SKM-1 treated with dmso at 0.1 percent for 144 hours (cell line): ENCODE measurements at regions not wholly inside any gene's neighbourhood (a gene's known extent, or its start where the extent isn't known, plus 50 kb on each side); places are given as distances from the start of the nearest gene placed in this dataset.

Experiments
- DNase-seq: peaks from one replicate; lab custom pipeline; 2025; ENCODE audit not compliant: unreplicated experiment; lab: John Stamatoyannopoulos, UW

- no peak for DNase-seq
Observed at GRCh38 chr11:111148121-111148520, 97.4 kb upstream of the POU2AF2 start.

GRCh38 chr11:111137846-111138245 lies 107.7 kb upstream of the POU2AF2 start:
- no peak for DNase-seq

- DNase-seq = no peak
Observed at GRCh38 chr11:111135778-111136570, 109.6 kb upstream of the POU2AF2 start.

- no peak for DNase-seq
Observed at GRCh38 chr11:111135101-111135500, 110.4 kb upstream of the POU2AF2 start.

- no peak for DNase-seq
Observed at GRCh38 chr11:111128076-111128870, 117.3 kb upstream of the POU2AF2 start.

GRCh38 chr11:111124724-111125123 lies 120.8 kb upstream of the POU2AF2 start:
- DNase-seq = no peak

- no peak for DNase-seq
Observed at GRCh38 chr11:111123463-111124398, 121.8 kb upstream of the POU2AF2 start.

- no peak for DNase-seq
Observed at GRCh38 chr11:111120696-111121302, 124.7 kb upstream of the POU2AF2 start.

- no peak for DNase-seq
Observed at GRCh38 chr11:111120161-111120560, 125.4 kb upstream of the POU2AF2 start.

GRCh38 chr11:111119751-111120150 lies 125.8 kb upstream of the POU2AF2 start:
- no peak for DNase-seq

- DNase-seq = no peak
Observed at GRCh38 chr11:111115890-111116289, 129.6 kb upstream of the POU2AF2 start.

GRCh38 chr11:111114091-111114490 lies 131.4 kb upstream of the POU2AF2 start:
- DNase-seq = no peak

- DNase-seq = no peak
Observed at GRCh38 chr11:111112614-111113013, 132.9 kb upstream of the POU2AF2 start.

GRCh38 chr11:111107501-111107900 lies 138.0 kb upstream of the POU2AF2 start:
- peak; percentile 87 for DNase-seq

- DNase-seq = no peak
Observed at GRCh38 chr11:111106641-111107040, 138.9 kb upstream of the POU2AF2 start.

- DNase-seq = no peak
Observed at GRCh38 chr11:111105566-111105965, 140.0 kb upstream of the POU2AF2 start.

- no peak for DNase-seq
Observed at GRCh38 chr11:111104185-111104584, 141.3 kb upstream of the POU2AF2 start.

GRCh38 chr11:111101881-111102280 lies 143.6 kb upstream of the POU2AF2 start:
- DNase-seq = no peak

- DNase-seq = no peak
Observed at GRCh38 chr11:111099028-111099713, 146.4 kb upstream of the POU2AF2 start.

- DNase-seq = no peak
Observed at GRCh38 chr11:111098091-111098490, 147.4 kb upstream of the POU2AF2 start.
